Thoracic aorta (tissue), 2 donors: ENCODE measurements at regions not wholly inside any gene's neighbourhood (a gene's known extent, or its start where the extent isn't known, plus 50 kb on each side); places are given as distances from the start of the nearest gene placed in this dataset.

ENCODE experiments used
- ATAC-seq: fragments of 150-250 bp; one replicate; pipeline ENCODE4 v1.8.0; 2017; ENCODE audit warnings: low read depth; ENCODE audit not compliant: insufficient number of reproducible peaks, low FRiP score
- DNase-seq: peaks from one replicate; pipeline ENCODE4 v3.0.0-alpha.2; 2020; ENCODE audit warnings: low spot score
- H3K27ac ChIP-seq, 2 donors: fragments of 200-600 bp; sonication (generic); 1 replicate in 1 of 2; 2 replicates in 1 of 2; pipeline ENCODE4 v1.5.1; 2016; ENCODE audit warnings: mild to moderate bottlenecking in 2 of 2, moderate library complexity in 2 of 2
- H3K27me3 ChIP-seq: fragments of 200-600 bp; sonication (generic); replicated peaks from 2 replicates; pipeline ENCODE4 v1.6.0; 2016; ENCODE audit warnings: mild to moderate bottlenecking; ENCODE audit not compliant: insufficient read depth
- H3K36me3 ChIP-seq: fragments of 200-600 bp; sonication (generic); one replicate; pipeline ENCODE4 v1.5.1; 2016
- H3K4me1 ChIP-seq, 2 donors: fragments of 200-600 bp; sonication (generic); 1 replicate in 1 of 2; 2 replicates in 1 of 2; pipeline versions ENCODE4 v1.5.1 to v1.6.0; 2016; ENCODE audit warnings: low read depth in 2 of 2, mild to moderate bottlenecking in 1 of 2; ENCODE audit not compliant: control insufficient read depth in 1 of 2
- H3K4me3 ChIP-seq: fragments of 200-600 bp; sonication (generic); 2 replicates; pipeline ENCODE4 v1.5.1; 2016; ENCODE audit warnings: mild to moderate bottlenecking
- H3K9me3 ChIP-seq: fragments of 200-600 bp; sonication (generic); 2 replicates; pipeline ENCODE4 v1.5.1; 2016
- TF ChIP-seq, protein P1 (sequence below): fragments of 200-600 bp; sonication (generic); IDR thresholded peaks from one replicate; pipeline ENCODE4 v1.5.1; 2019; ENCODE audit warnings: antibody characterized with exemption

DNA sequence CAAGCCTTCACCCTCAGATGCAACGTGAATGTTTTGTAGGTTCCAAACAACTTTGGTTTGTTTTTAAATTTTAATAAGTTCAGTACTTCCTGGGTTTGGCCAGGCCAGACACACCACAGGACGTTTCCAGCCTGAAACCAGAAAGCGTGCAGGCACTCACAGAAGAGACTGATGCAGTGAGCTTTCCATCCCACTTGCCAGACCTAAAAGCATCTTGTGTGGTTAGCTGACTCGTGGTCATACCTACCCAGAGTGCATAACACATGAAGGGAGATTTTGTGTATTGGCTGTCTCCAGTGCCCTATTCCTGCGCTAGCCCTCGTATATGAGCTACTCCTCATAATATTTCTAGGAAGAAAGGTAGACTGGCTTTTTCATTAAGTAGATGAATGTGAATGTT lies 297.3 kb upstream of the FAR2 start:
- H3K27me3 ChIP-seq: no peaks in the 10 kb centered on the region
- H3K4me3 ChIP-seq: no peak overlapping the region
- DNase-seq (no peak), ATAC-seq (no peak)
- H3K4me1 ChIP-seq: no peaks in the 10 kb centered on the region
- TF ChIP-seq, protein P1, sequence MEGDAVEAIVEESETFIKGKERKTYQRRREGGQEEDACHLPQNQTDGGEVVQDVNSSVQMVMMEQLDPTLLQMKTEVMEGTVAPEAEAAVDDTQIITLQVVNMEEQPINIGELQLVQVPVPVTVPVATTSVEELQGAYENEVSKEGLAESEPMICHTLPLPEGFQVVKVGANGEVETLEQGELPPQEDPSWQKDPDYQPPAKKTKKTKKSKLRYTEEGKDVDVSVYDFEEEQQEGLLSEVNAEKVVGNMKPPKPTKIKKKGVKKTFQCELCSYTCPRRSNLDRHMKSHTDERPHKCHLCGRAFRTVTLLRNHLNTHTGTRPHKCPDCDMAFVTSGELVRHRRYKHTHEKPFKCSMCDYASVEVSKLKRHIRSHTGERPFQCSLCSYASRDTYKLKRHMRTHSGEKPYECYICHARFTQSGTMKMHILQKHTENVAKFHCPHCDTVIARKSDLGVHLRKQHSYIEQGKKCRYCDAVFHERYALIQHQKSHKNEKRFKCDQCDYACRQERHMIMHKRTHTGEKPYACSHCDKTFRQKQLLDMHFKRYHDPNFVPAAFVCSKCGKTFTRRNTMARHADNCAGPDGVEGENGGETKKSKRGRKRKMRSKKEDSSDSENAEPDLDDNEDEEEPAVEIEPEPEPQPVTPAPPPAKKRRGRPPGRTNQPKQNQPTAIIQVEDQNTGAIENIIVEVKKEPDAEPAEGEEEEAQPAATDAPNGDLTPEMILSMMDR: no peak
- no peaks in the 10 kb centered on the region for H3K9me3 ChIP-seq
- H3K36me3 ChIP-seq: no peaks in the 10 kb centered on the region
- H3K27ac ChIP-seq: no peak overlapping the region

DNA sequence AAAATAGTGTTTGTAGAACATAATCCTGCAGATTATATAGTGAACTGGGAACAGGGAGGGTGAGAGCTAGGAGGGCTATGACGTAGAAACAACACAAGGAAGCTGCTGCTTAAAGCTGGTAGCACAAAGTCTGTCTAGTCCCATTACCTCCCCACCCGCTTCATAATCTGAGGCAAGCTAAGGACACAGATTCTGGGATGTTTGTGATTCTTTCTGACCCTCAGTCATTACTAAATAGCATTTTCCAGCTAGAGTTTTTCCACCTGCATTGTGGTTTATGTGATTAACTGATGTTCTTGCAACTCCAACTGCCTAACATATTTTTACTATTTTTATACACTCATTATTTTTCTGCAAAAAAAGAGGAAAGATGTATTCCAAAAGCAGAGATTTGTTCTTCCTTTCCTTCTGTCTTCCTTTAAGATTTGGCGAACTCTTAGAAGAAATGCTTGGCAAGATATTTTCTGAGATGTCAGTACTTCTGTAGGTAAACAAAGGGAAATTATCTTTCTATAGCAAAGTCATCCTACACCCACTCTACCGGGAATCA lies 293.2 kb upstream of the FAR2 start:
- Histone ChIP-seq H3K27me3 (no peaks in the 10 kb centered on the region), H3K4me1 (no peaks in the 10 kb centered on the region), H3K9me3 (no peaks in the 10 kb centered on the region), H3K36me3 (no peaks in the 10 kb centered on the region), H3K4me3 (no peak overlapping the region), H3K27ac (no peak overlapping the region)
- ATAC-seq: no peak
- DNase-seq: no peak
- TF ChIP-seq, protein P1: no peak

DNA sequence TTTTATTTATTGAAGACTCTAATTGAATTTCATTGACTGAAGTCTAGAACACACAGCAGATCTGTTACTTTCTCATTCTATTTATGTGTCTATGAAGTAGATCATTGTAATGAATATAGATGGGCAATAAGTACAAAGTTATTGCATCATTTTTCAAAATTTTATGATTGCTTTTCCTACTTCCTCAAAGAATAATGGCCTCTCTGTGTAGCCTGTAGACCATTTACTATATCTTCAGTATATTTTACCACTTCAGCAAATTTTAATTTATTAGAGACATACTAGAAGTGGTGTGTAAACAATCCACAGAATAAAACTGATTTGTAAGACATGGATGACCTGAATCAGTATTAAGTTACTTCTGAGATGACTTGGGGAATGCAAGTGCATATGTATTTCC lies 291.7 kb upstream of the FAR2 start:
- no peaks in the 10 kb centered on the region for H3K4me1 ChIP-seq
- DNase-seq: no peak
- no peak for ATAC-seq
- no peak overlapping the region for H3K4me3 ChIP-seq
- H3K9me3 ChIP-seq: no peaks in the 10 kb centered on the region
- H3K27me3 ChIP-seq: no peaks in the 10 kb centered on the region
- TF ChIP-seq, protein P1: no peak
- H3K36me3 ChIP-seq: no peaks in the 10 kb centered on the region
- H3K27ac ChIP-seq: no peak overlapping the region

DNA sequence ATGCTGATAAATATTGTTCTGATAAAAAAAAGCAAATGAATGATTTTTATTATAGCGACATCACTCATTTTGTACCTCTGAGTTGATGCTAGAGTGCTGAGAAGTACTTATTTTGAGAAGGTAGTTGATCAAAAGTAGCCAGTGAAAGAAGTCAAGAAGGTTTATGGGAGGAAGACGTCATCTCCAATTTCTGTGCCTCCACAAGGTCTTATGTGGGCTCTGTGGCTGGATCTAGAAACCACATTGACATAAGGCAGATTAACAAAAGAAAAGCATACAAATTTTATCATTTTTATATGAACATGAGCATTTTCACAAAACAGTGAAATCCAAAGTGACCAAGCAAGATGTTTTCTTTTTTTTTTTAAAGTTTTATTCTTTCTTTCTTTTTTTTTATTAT lies 289.5 kb upstream of the FAR2 start:
- no peak for ATAC-seq
- TF ChIP-seq, protein P1: no peak
- Histone ChIP-seq H3K27me3 (no peaks in the 10 kb centered on the region), H3K9me3 (no peaks in the 10 kb centered on the region), H3K27ac (no peak overlapping the region), H3K36me3 (no peaks in the 10 kb centered on the region), H3K4me3 (no peak overlapping the region), H3K4me1 (no peaks in the 10 kb centered on the region)
- no peak for DNase-seq

DNA sequence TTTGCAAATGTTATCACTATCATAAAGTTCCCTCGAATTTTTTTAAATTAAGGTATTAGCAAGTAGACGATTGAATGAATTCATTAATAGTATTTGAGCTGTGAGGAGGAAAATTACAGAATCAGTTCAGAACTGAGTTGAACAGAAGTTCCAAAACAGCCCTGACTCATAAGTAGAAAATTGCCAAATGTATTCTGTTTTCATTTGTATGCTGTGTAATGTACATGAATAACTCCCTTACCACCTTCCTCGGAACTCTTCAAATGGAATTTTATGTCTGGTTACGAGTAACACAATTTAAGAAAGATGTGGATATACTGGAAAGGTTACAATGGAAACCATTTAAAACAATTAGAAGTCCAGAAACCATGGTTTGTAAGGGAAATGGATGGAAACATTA lies 283.3 kb upstream of the FAR2 start:
- Histone ChIP-seq H3K4me3 (no peak overlapping the region), H3K4me1 (peaks cover 0 to 16% of the 10 kb centered on the region in 2 donors), H3K9me3 (no peaks in the 10 kb centered on the region), H3K27ac (no peak overlapping the region), H3K27me3 (no peaks in the 10 kb centered on the region), H3K36me3 (no peaks in the 10 kb centered on the region)
- TF ChIP-seq, protein P1: no peak
- DNase-seq (no peak), ATAC-seq (no peak)
